Liver (tissue), 3 donors: ENCODE measurements at regions not wholly inside any gene's neighbourhood (a gene's known extent, or its start where the extent isn't known, plus 50 kb on each side); places are given as distances from the start of the nearest gene placed in this dataset.

ENCODE experiments used
- CTCF ChIP-seq: fragments of 150-350 bp; IDR thresholded peaks from 2 replicates; pipeline ENCODE4 v1.5.1; 2017; ENCODE audit warnings: improper control_type of control experiment, low read depth, low read length; ENCODE audit not compliant: missing input control
- EGR1 ChIP-seq, 2 donors: IDR thresholded peaks; 2 replicates each; pipeline ENCODE4 v1.6.1; 2016 to 2018; ENCODE audit warnings: antibody characterized with exemption in 2 of 2, low read depth in 2 of 2
- FOXA2 ChIP-seq: IDR thresholded peaks from 2 replicates; pipeline ENCODE4 v1.6.1; 2016; ENCODE audit warnings: antibody characterized with exemption
- HNF4G ChIP-seq: IDR thresholded peaks from 2 replicates; pipeline ENCODE4 v1.6.1; 2016; ENCODE audit warnings: antibody characterized with exemption
- JUND ChIP-seq, 2 donors: IDR thresholded peaks; 2 replicates each; pipeline ENCODE4 v1.6.1; 2016; ENCODE audit warnings: antibody characterized with exemption in 2 of 2
- MAX ChIP-seq: IDR thresholded peaks from 2 replicates; pipeline ENCODE4 v1.6.1; 2016; ENCODE audit warnings: antibody characterized with exemption
- SP1 ChIP-seq: IDR thresholded peaks from 2 replicates; pipeline ENCODE4 v1.6.1; 2018; ENCODE audit warnings: antibody characterized with exemption, mild to moderate bottlenecking
- TAF1 ChIP-seq: conservative IDR thresholded peaks from 2 replicates; pipeline ENCODE4 v1.6.1; 2016; ENCODE audit warnings: antibody characterized with exemption, mild to moderate bottlenecking
- YY1 ChIP-seq: IDR thresholded peaks from 2 replicates; pipeline ENCODE4 v1.6.1; 2016; ENCODE audit warnings: antibody characterized with exemption, mild to moderate bottlenecking
- TF ChIP-seq, protein P1 (sequence below): IDR thresholded peaks from 2 replicates; pipeline ENCODE4 v1.6.1; 2016; ENCODE audit warnings: antibody characterized with exemption
- donor health status: healthy.
- donor health status: healthy.

- TF ChIP-seq FOXA2 (no peak), SP1 (no peak), CTCF (no peak), YY1 (no peak), TAF1 (no peak), HNF4G (no peak), JUND (IDR thresholded peaks at IDR 0.05) (no peak), EGR1 (IDR thresholded peaks at IDR 0.05; ENCODE audit: low read depth in 2 of 2) (no peak), MAX (no peak)
- TF ChIP-seq, protein P1, sequence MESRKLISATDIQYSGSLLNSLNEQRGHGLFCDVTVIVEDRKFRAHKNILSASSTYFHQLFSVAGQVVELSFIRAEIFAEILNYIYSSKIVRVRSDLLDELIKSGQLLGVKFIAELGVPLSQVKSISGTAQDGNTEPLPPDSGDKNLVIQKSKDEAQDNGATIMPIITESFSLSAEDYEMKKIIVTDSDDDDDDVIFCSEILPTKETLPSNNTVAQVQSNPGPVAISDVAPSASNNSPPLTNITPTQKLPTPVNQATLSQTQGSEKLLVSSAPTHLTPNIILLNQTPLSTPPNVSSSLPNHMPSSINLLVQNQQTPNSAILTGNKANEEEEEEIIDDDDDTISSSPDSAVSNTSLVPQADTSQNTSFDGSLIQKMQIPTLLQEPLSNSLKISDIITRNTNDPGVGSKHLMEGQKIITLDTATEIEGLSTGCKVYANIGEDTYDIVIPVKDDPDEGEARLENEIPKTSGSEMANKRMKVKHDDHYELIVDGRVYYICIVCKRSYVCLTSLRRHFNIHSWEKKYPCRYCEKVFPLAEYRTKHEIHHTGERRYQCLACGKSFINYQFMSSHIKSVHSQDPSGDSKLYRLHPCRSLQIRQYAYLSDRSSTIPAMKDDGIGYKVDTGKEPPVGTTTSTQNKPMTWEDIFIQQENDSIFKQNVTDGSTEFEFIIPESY, result no peak
Observed at GRCh38 chr16:51988977-51989376, 558.0 kb downstream of the TOX3 start.
